GM12872 (cell line): ENCODE measurements at regions not wholly inside any gene's neighbourhood (a gene's known extent, or its start where the extent isn't known, plus 50 kb on each side); places are given as distances from the start of the nearest gene placed in this dataset.

Experiments used
- CTCF ChIP-seq: IDR thresholded peaks from 3 replicates; pipeline ENCODE4 v1.5.1; 2011; ENCODE audit warnings: low read depth, mild to moderate bottlenecking, low read length, moderate library complexity; ENCODE audit not compliant: insufficient read depth

DNA sequence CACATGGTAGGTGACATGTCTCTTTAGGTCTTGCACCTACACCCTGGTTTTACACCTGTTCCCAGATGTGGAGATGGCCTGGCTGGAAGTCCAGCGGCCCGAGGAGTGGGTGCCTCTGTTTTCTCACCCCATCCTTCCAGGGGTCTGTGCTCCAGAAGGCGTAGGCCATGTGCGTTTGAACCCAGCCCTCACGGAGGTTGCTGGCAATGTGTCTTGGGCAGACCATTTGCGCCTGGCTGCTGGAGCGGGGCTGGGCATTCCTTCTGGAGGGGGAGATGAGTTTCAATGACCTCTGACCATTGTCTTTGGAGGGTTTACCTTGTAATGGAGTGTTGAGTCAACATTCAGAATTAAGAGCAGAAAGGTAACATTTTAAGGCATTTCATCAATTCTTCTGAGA is 54.8 kb upstream of the ZNF536 start:
- TF ChIP-seq CTCF: no peak

GRCh38 chr19:30318261-30318660 is 53.9 kb upstream of the ZNF536 start:
- TF ChIP-seq CTCF: no peak

- TF ChIP-seq CTCF: no peak
Measured at GRCh38 chr19:30318936-30319335, 53.2 kb upstream of the ZNF536 start.

DNA sequence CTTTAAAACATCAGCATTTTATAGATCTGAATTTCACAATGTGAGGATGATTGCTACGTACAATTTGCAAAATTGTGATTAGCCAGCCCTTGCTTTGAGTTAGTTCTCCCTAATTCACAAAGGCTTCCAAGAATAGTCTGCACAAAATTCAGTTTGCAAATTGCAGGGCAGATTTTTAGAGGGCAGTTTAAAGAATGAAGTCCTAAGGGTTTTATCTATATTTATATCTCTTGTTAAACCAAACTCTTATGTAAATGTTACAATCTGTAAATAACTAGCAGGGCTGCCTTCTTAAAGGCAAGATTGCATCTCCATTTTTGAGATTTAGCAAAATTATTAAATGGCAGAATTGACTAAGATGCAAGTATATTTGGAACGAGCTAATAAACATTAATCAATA is 52.8 kb upstream of the ZNF536 start:
- no peak for TF ChIP-seq CTCF

- TF ChIP-seq CTCF: no peak
Measured at GRCh38 chr19:30319876-30320275, 52.3 kb upstream of the ZNF536 start.

GRCh38 chr19:30320466-30320865 is 51.7 kb upstream of the ZNF536 start:
- no peak for TF ChIP-seq CTCF

DNA sequence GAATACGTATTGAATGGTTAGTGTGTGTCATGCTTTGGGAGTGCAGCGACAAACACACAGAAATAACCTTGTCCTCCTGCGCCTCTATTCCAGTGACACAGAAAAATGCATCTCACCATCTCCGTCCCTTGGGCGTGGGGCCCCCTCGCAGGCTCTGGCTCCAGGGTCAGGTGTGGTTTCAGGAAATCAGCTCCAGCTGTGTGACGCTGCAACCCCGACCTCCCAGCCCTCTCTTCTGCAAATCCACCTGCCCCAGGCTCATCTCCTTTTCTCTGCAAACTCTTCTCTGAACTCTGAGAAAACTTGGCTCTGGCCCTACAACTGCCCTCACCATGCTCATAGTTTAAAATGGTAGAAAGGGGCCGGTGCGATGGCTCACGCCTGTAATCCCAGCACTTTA is 51.3 kb upstream of the ZNF536 start:
- no peak for TF ChIP-seq CTCF
